A673 (cell line): ENCODE measurements at regions not wholly inside any gene's neighbourhood (a gene's known extent, or its start where the extent isn't known, plus 50 kb on each side); places are given as distances from the start of the nearest gene placed in this dataset.

Experiments
- EZH2 ChIP-seq: fragments of 200-600 bp; sonication (generic); IDR thresholded peaks from 2 replicates; pipeline ENCODE4 v1.6.1; 2017; ENCODE audit warnings: borderline replicate concordance, low read depth, mild to moderate bottlenecking, mixed read lengths, antibody characterized with exemption, low read length; ENCODE audit not compliant: poor library complexity, severe bottlenecking
- TF ChIP-seq, protein P1 (sequence below): fragments of 300-800, 200-600 bp; sonication (generic); conservative IDR thresholded peaks from 2 replicates; pipeline ENCODE4 v1.5.1; 2017; ENCODE audit warnings: low read depth, mild to moderate bottlenecking, antibody characterized with exemption, low read length, moderate library complexity, mixed read lengths

- TF ChIP-seq, protein P1, sequence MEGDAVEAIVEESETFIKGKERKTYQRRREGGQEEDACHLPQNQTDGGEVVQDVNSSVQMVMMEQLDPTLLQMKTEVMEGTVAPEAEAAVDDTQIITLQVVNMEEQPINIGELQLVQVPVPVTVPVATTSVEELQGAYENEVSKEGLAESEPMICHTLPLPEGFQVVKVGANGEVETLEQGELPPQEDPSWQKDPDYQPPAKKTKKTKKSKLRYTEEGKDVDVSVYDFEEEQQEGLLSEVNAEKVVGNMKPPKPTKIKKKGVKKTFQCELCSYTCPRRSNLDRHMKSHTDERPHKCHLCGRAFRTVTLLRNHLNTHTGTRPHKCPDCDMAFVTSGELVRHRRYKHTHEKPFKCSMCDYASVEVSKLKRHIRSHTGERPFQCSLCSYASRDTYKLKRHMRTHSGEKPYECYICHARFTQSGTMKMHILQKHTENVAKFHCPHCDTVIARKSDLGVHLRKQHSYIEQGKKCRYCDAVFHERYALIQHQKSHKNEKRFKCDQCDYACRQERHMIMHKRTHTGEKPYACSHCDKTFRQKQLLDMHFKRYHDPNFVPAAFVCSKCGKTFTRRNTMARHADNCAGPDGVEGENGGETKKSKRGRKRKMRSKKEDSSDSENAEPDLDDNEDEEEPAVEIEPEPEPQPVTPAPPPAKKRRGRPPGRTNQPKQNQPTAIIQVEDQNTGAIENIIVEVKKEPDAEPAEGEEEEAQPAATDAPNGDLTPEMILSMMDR = no peak
- no peak for TF ChIP-seq EZH2
These were observed 118.4 kb downstream of the ASB9 start for GRCh38 chrX:15151267-15152186.
